HG02840 (cell line): ENCODE measurements at regions not wholly inside any gene's neighbourhood (a gene's known extent, or its start where the extent isn't known, plus 50 kb on each side); places are given as distances from the start of the nearest gene placed in this dataset.

Experiments
- ATAC-seq: cut with Tn5 transposase; IDR thresholded peaks from one replicate; pipeline ENCODE4 v1.9.1; 2021; ENCODE audit warnings: mild to moderate bottlenecking, moderate library complexity, moderate number of reproducible peaks; ENCODE audit not compliant: unreplicated experiment, low FRiP score

DNA sequence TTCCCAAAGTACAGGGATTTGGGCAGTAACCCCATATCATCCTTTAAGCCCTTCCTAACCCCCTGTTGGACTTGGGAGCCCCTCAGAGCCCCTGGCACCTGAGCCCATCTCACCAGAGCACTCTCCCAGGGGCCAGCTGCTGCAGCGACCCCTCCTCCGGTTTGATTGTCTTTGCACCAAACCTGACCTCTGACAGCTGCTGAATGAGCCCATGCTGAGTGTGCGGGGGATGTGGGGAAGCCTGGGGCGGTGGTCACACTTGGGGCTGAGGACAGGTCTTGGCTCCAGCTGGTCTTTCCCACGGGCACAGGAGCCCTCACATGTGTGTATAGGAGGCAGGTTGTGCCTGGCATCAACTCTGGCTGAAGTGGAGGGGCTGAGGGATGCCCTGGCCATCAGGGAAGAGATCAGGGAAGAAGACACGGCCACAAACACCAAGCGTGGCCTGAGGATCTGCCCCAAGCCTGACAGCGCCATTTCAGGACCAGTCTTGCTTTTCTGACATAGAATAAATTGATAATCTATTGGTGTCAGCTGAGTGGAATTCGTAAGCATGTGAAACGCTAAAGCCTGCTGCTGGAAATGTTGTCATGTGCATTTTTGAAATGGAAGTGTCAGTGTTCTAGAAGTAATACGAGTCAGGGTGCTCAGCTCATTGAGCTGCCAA lies 102.4 kb downstream of the ACKR3 start:
- ATAC-seq = no peak

GRCh38 chr2:236672606-236673005 lies 103.0 kb downstream of the ACKR3 start:
- ATAC-seq = no peak

GRCh38 chr2:236673126-236673822 lies 103.6 kb downstream of the ACKR3 start:
- ATAC-seq = no peak

DNA sequence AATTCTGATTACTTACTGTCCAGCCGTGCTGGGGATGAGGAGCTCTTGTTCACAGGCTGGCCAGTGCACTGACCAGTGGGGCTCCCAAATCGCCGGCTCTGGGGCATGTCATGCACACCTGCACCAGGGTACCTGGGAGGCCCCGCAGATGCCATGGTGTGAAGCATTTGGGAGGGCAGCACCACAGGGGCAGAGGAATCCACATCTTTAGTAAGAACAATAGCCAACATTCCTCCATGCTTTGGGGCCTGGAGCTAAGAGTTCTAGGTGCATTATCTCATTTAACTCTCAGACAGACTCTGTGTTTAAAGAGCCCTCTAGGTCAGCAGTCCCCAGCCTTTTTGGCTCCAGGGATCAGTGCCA lies 104.2 kb downstream of the ACKR3 start:
- no peak for ATAC-seq

DNA sequence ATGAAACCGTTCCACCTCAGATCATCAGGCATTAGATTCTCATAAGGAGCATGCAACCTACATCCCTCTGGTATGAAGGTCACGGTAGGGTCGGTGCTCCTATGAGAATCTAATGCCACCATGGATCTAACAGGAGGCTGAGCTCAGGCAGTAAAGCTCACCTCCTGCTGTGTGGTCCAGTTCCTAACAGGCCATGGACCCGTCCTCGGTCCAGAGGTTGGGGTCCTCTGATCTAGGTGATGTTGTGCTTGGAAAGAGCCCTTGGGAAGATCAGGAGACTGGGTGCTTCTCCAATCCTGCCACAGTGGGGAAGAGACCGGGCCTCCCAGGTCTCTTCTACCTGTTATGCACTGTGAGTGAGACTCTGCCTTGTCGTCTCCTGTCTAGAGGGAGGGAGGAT lies 104.6 kb downstream of the ACKR3 start:
- ATAC-seq = no peak

DNA sequence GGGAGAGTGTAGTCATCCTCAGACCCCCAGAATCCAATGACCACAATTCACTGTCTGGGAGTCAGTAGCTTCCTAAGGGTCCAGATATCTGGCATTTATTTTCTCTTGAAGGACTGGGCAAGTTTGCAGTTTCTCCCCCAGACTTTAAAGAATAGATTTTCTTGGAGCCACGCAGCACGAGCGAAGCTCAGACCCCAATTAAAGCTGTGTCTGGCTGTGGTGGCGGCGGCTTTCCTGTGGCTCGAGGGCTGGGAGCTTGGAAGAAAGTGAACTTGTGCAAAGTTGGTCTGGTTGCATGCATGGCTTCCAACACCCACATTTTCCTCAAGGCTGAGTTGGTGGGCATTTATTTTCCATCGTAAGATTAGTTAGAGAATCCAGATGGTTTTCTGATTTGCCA lies 105.0 kb downstream of the ACKR3 start:
- ATAC-seq = no peak

DNA sequence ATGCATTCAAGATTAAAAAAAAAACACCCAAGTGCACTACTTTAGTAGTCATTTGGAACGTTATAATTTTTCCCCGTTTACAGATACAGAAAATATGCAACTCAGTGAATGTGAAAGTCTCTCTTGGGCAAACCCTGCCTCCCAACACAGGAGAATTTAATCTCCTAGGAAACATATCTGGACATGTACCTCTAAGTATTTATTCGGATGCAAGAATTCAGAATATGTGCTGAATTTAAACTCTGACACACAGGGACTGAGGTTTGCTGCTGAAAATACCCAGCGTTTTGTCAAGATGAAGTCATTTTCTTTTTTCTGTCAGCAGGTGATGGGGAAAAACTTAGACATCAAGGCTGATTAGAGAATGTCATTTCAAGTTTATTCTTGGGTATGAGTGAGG lies 105.4 kb downstream of the ACKR3 start:
- ATAC-seq = no peak

DNA sequence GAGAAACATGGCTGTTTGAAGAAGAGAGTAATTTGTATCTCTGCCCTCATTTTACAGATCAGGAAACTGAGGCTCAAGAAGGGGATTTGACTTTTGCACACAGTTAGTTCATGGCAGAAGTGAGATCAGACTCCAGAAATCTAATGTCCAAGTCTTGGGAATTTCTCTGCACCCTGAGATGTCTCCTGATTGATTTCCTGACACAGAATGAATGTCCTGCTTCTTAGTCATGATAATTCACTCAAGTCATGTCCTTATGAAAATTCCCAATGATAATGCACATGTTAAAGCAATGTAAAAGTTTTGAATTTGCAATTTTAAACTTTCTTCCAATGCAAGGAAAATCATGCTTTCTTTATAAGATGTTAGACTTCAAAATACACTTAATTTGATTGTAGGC lies 105.9 kb downstream of the ACKR3 start:
- ATAC-seq = no peak

DNA sequence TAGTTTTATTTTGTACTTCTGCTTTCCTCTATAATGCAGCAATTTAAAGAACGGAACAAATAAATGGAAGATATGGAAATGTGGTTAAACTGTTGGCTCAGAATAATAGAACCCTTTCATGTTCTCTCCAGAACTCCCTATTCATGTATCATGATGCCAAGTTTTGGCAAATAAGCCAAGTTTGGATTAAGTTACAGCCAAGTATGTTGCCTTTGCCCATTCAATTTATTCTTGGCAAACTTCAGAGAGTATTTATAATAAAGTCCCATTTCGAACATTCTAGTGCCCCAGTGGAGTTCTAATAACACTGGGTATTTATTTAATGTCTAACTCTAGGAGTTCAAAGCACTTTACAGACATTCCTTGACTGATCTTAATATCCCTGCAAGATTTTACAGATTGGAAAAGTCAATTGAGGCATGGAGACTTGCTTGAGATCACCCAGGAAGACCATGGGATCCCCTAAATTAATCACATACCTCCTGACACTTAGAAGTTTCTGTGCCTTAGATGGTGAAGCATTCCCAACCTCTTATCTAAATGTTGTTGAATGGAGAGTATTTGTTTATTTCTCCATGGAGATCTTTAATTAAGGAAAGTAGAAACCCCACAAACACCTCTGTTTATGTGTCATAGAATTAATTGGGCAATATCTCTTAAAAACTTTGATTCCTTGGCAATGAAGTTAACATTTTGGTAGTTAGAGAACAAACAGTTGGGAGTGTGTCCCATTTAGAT lies 106.7 kb downstream of the ACKR3 start:
- no peak for ATAC-seq

- no peak for ATAC-seq
These were observed 107.7 kb downstream of the ACKR3 start for GRCh38 chr2:236677368-236677767.

DNA sequence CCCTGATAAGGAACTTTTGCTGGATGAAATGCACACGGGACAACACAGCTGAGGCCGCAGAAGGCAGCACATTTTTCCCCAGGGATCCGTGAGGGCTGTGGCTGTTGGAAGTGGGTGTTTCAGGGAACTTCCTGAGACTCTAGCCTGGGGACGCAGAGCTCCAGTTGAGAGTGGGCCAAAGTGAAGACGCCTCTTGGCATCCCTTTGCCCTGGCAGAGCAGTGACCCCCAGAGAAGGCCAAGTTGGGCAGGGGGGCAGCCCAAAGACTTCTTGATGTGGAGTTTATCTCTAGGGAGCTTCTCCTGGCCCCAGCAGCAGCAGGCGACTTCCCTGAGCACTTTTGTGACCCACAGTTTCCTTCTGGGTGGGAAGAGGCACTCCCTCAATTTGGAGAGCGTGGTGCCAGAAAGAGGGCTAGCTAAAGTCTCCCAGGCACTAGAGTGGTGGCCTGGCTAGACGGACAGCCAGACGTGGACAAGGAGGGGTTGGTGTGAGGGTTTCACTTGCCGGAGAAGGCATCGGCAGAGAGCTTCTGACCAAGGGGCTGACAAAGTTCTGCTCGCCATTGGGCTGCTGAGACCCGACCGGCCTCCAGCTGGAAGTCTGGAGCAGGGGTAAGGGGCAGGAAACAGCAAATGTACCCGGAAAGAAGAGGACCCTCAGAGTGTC lies 108.8 kb downstream of the ACKR3 start:
- ATAC-seq = no peak

- no peak for ATAC-seq
These were observed 110.5 kb downstream of the ACKR3 start for GRCh38 chr2:236679884-236680860.

- no peak for ATAC-seq
These were observed 113.2 kb downstream of the ACKR3 start for GRCh38 chr2:236682651-236683422.

- ATAC-seq = no peak
These were observed 115.1 kb downstream of the ACKR3 start for GRCh38 chr2:236684504-236685256.

DNA sequence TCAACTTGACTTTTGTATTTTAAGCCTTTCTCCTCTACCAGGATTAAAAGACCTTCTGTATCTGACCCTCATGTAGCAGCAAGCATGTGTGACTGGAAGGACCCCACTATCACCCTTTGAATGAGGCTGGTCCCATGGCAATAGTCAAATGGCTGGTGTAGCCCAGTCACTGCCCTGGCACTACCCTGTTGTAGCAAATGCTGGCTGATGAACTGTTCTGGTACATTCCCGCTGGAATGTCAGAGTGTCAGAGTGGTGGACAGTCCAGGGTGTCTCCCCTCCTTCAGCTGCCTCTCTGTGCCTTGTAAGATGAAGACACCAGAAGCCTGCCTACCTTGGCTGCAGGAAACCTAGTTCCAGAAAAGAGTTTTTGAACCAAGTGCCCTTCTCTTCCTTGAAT lies 115.7 kb downstream of the ACKR3 start:
- no peak for ATAC-seq

- ATAC-seq = no peak
These were observed 116.4 kb downstream of the ACKR3 start for GRCh38 chr2:236685979-236686520.

DNA sequence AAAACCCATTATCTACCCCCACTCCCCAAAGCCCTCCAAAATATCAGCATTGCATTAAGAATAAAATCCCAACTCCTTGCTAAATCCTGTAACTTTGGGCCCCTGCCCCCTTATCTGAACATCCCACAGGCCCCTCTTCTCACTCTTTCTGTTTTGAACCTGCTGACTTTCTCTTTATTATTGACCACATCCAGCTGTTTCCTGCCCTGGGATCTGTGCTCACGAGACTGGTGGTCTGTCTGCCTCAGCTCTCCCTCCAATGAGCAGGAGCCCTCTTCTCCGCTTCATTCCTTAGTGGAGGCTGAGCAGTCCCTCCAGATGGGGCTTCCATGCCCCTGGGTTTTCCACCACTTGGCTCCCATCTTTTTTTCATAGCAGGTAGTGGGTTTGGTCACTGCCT lies 116.9 kb downstream of the ACKR3 start:
- no peak for ATAC-seq

DNA sequence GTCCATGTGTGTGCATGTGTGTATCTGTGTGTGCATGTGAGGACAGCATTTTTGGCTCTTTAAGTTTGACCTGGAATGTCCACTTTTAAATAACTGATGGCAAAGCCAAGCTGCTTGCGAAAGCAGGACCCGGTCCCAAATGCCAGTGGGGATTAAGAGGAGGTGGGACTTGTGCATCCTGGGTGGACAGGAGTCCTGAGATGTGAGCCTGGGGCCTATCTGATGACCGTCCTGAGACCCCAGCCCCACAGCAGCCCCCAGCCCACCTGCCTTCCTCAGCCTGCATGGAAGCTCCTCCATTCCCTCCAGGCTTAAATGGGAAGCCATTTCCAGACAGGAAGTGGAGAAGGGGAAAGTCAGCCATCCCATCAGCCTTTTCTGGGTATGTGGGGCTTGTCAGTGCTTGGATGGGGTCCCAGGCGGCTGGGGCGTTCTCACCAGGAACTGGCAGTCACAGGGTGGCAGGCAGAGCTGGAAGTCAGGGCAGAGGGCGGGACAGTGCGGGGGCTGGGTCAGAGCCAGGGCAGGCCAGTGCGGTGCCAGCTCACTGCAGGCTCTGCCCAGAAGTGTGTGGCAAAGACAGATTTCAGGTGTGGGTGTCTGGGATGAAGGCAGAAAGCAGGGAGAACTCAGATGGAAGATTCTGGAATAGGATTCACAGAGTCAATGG lies 117.8 kb downstream of the ACKR3 start:
- no peak for ATAC-seq
